Heart left ventricle (tissue), 16 donors: ENCODE measurements at regions not wholly inside any gene's neighbourhood (a gene's known extent, or its start where the extent isn't known, plus 50 kb on each side); places are given as distances from the start of the nearest gene placed in this dataset.

Experiments used
- ATAC-seq, 4 donors: fragments of 200-7000 bp; cut with Tn5 transposase; one replicate each; pipeline ENCODE4 v1.9.1; 2020 to 2022; ENCODE audit warnings: moderate library complexity in 4 of 4, mild to moderate bottlenecking in 3 of 4, moderate number of reproducible peaks in 1 of 4
- DNase-seq, 5 donors: peaks; one replicate each; pipeline ENCODE4 v3.0.0-alpha.2; 2020
- H3K27ac ChIP-seq, 12 donors: fragments of 200-600 bp; sonication (generic) in 4 of 12; one replicate each; pipeline versions ENCODE4 v1.5.0 to v1.8.0; 2016 to 2022; ENCODE audit warnings: mild to moderate bottlenecking in 2 of 12
- H3K27me3 ChIP-seq, 9 donors: fragments of 200-600 bp; sonication (generic) in 2 of 9; one replicate each; pipeline versions ENCODE4 v1.5.1 to v1.8.0; 2016 to 2022; ENCODE audit warnings: mild to moderate bottlenecking in 3 of 9
- H3K36me3 ChIP-seq, 9 donors: fragments of 200-600 bp; sonication (generic) in 2 of 9; one replicate each; pipeline versions ENCODE4 v1.5.0 to v1.8.0; 2018 to 2022; ENCODE audit warnings: mild to moderate bottlenecking in 2 of 9
- H3K4me1 ChIP-seq, 12 donors: fragments of 200-600 bp; sonication (generic) in 4 of 12; one replicate each; pipeline versions ENCODE4 v1.5.0 to v1.8.0; 2016 to 2022; ENCODE audit warnings: mild to moderate bottlenecking in 3 of 12
- H3K4me3 ChIP-seq, 12 donors: fragments of 200-600 bp; sonication (generic) in 4 of 12; one replicate each; pipeline versions ENCODE4 v1.5.0 to v1.8.0; 2017 to 2022; ENCODE audit warnings: mild to moderate bottlenecking in 9 of 12, moderate library complexity in 4 of 12
- H3K9me3 ChIP-seq, 12 donors: fragments of 200-600 bp; sonication (generic) in 4 of 12; one replicate each; pipeline versions ENCODE4 v1.5.0 to v1.8.0; 2016 to 2022; ENCODE audit warnings: mild to moderate bottlenecking in 1 of 12
- POLR2A ChIP-seq, 2 donors: fragments of 450-650 bp; IDR thresholded peaks; one replicate each; pipeline ENCODE4 v1.6.1; 2017; ENCODE audit warnings: antibody characterized with exemption in 2 of 2, mild to moderate bottlenecking in 2 of 2, moderate library complexity in 2 of 2
- WGBS, 4 donors: extraction: QIAGEN DNeasy Blood & Tissue Kit in 2 of 4; methylation state at CpG; one replicate each; pipeline versions ENCODE4 v1.1.5 to v1.1.7; 2013 to 2018; 5-methylcytosine and 5-hydroxymethylcytosine counted together
- intact Hi-C, 10 donors: fragments of 100-400 bp; cut with DNase I; formaldehyde crosslinking; loops; one replicate each; pipeline versions ENCODE4 v1.11.1 to v1.14.2; 2022
- TF ChIP-seq, protein P1 (sequence below), 12 donors: fragments of 200-600 bp; sonication (generic) in 4 of 12; IDR thresholded peaks; one replicate each; pipeline versions ENCODE4 v1.5.0 to v1.8.0; 2018 to 2022; ENCODE audit warnings: antibody characterized with exemption in 12 of 12, mild to moderate bottlenecking in 5 of 12
- donor health status: ischemic (EF 13 %, LVEDD 7.1; RV severe dilation, severe dysfunction).
- donor health status: healthy with polysubstance abuse.
- donor health status: DM: no; HTN: yes; CAD: no.
- donor health status: DM: no; HTN: no; CAD: no.
- donor health status: ischemic (EF 25% LVEDD 6.9; RV normal size, moderate dysfunction).
- donor health status: ischemic (EF 25% LVEDD 5.7; RV mildly dilated, moderate dysfunction).
- donor health status: healthy.
- donor health status: DM: yes; HTN: yes; CAD: no.
- donor health status: ischemic (EF 35%, LVEDD 5.7; RV mildly dilated, moderate dysfunction).
- donor health status: nonischemic (EF 11% LVEDD 7.7; RV severe dilation, severe dysfunction).
- donor health status: DM: yes; HTN: yes; CAD: no.
- donor health status: PGD.
- donor health status: ischemic (EF 29% LVEDD 5.4; RV normal size, mild dysfunction).
- donor health status: nonischemic (EF 23%, LVEDD 6.1; RV moderate dilation, normal function).

DNA sequence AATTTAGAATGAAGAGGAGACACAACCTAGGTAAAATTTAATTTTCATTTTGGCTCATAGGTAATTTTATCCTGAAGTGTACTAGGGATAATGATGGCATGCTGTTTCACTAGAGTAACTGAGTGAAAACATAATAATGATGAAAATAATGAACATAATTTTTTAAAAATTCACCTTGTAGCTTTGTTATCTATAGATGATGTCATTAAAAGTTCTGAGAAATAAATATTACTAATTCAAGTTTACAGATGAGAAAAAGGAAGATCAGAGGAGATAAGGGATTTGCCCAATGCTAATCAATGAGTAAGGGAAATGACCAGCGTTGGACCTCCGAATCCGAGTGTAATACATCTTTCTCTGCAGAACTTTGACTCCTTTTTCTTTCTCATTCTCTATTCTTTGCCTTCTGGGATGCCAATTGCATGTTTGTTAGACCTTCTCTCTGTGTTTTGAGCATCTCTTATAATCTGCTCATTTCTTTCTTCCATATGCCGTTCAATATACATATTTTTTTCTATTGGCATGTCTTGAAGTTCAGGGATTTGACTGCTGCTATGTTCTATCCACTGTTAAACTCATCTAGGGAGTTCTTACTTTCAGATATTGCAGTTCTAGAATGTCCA, 186.5 kb downstream of the SNX19 start:
- TF ChIP-seq POLR2A (IDR thresholded peaks at IDR 0.05): no peak
- TF ChIP-seq, protein P1, sequence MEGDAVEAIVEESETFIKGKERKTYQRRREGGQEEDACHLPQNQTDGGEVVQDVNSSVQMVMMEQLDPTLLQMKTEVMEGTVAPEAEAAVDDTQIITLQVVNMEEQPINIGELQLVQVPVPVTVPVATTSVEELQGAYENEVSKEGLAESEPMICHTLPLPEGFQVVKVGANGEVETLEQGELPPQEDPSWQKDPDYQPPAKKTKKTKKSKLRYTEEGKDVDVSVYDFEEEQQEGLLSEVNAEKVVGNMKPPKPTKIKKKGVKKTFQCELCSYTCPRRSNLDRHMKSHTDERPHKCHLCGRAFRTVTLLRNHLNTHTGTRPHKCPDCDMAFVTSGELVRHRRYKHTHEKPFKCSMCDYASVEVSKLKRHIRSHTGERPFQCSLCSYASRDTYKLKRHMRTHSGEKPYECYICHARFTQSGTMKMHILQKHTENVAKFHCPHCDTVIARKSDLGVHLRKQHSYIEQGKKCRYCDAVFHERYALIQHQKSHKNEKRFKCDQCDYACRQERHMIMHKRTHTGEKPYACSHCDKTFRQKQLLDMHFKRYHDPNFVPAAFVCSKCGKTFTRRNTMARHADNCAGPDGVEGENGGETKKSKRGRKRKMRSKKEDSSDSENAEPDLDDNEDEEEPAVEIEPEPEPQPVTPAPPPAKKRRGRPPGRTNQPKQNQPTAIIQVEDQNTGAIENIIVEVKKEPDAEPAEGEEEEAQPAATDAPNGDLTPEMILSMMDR (IDR thresholded peaks at IDR 0.05): no peak
- no peaks in the 10 kb centered on the region for H3K27me3 ChIP-seq
- no peak overlapping the region for H3K4me3 ChIP-seq
- no peaks in the 10 kb centered on the region for H3K36me3 ChIP-seq
- ATAC-seq (no peak), DNase-seq (no peak)
- intact Hi-C loops: loop anchor here in 6 of 10 donors (5.0 to 10.0 kb wide), 7 partner anchors 52 to 292 kb away; partner anchors contain the start of gene ADAMTS15 (in 1 of the 6)
- 89 to 98% (median 96%) methylated on average over 4 of the region's 4 CpGs for WGBS, 4 donors
- H3K27ac ChIP-seq: no peak overlapping the region
- peaks cover 0 to 46% (median 15%) of the 10 kb centered on the region in 12 donors for H3K9me3 ChIP-seq
- H3K4me1 ChIP-seq: peaks cover 5 to 35% (median 25%) of the 10 kb centered on the region in 12 donors

DNA sequence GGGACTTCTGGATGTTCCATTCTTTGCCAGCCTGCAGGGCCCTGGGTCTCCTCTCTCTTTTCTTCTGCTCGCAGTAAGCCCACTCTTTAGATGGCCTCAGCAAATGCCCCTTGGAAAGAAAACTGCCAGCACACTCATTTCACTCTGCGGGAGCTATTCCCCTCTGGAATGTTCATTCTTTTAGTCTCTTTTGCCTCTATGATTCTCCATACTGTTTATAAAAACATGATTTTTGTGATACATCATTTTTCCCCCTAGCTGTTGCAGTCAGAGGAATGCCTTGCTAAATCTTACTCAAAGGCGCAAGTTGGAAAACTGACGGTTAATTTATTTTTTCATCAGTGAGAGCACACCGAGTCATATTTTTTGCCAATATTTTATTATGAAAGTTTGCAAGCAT, 184.9 kb downstream of the SNX19 start:
- Histone ChIP-seq H3K4me3 (no peak overlapping the region), H3K27ac (no peak overlapping the region), H3K4me1 (peaks cover 0 to 19% (median 13%) of the 10 kb centered on the region in 12 donors), H3K27me3 (no peaks in the 10 kb centered on the region), H3K9me3 (peaks cover 0 to 52% (median 15%) of the 10 kb centered on the region in 12 donors), H3K36me3 (no peaks in the 10 kb centered on the region)
- 96 to 99% (median 96%) methylated on average over 5 of the region's 5 CpGs for WGBS, 4 donors
- DNase-seq (no peak), ATAC-seq (no peak)
- TF ChIP-seq POLR2A (IDR thresholded peaks at IDR 0.05): no peak
- TF ChIP-seq, protein P1 (IDR thresholded peaks at IDR 0.05): no peak
- intact Hi-C loops: loop anchor here in 2 of 10 donors (10.0 kb wide), 2 partner anchors 207 to 277 kb away; no protein-coding TSS in a partner anchor

DNA sequence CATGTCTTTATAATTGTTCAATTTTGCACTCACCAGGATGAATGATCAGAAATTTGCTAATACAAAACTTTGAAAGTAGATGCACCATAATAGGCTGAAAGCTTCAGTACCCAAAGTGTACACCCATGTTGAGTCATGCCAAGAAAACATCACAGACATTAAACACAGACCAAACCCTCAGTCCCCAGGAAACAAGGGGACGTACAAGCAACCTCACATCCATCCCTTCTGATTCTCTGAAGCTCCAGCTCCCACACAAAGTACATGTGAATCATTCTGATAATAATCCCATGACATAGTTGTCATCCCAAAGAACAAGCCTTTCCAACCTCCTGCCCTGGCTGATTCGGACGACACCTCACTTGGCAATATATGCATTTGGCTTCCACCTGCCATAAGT, 183.8 kb downstream of the SNX19 start:
- no peak overlapping the region for H3K27ac ChIP-seq
- peaks cover 0 to 15% (median 9%) of the 10 kb centered on the region in 12 donors for H3K4me1 ChIP-seq
- H3K4me3 ChIP-seq: no peak overlapping the region
- no peaks in the 10 kb centered on the region for H3K27me3 ChIP-seq
- WGBS, 4 donors: 73 to 84% (median 82%) methylated on average over 3 of the region's 3 CpGs
- peaks cover 0 to 52% (median 15%) of the 10 kb centered on the region in 12 donors for H3K9me3 ChIP-seq
- DNase-seq: no peak
- no peaks in the 10 kb centered on the region for H3K36me3 ChIP-seq
- TF ChIP-seq, protein P1 (IDR thresholded peaks at IDR 0.05): no peak
- no peak for TF ChIP-seq POLR2A (IDR thresholded peaks at IDR 0.05)
- ATAC-seq: no peak
- intact Hi-C loops: loop anchor here in 2 of 10 donors (10.0 kb wide), 2 partner anchors 208 to 278 kb away; no protein-coding TSS in a partner anchor

DNA sequence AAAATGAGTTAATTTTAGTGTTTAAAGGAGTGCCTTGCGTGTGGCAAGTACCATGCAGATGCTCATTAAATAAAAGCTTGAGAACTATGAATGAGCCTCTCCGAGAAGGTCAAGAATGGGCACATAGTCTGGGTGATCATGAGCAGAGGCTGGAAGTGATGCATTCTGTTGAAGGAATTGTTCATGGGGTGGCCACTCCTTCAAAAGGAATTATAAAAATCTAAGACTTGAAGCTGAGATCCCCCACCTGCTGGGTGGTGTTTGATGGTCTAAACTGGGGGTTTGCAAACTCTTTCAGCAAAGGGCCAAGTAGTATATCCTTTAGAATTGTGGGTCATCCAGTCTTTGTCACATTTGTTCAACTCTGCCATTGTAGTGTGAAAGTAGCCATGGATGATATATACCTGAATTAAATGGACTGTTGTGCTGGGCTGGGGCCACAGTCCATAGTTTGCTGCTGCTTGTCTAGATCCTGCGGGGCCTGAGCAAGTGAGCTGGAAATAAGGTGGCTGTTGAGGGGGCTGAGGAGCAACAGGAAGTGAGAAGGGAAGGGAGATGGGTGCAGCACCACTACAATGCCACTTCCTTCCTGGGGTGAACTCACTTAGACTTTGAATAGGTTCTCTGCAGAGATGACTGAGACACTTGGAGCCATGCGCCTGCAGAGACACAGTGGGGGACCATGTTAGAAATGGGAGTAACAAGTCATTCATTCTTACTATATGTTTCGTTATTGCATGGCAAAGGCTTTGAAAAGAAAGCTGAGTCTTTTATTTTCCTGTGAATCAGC, 179.0 kb downstream of the SNX19 start:
- Histone ChIP-seq H3K36me3 (no peaks in the 10 kb centered on the region), H3K4me1 (peaks cover 3 to 24% (median 18%) of the 10 kb centered on the region in 12 donors), H3K27ac (peak overlapping the region in 9 of 12 donors; percentile 9 to 74 (median 46)), H3K4me3 (no peak overlapping the region), H3K27me3 (no peaks in the 10 kb centered on the region), H3K9me3 (peaks cover 0 to 56% (median 18%) of the 10 kb centered on the region in 12 donors)
- TF ChIP-seq POLR2A (IDR thresholded peaks at IDR 0.05): no peak
- TF ChIP-seq, protein P1 (IDR thresholded peaks at IDR 0.05): no peak
- no peak for DNase-seq
- WGBS, 4 donors: 67 to 79% (median 72%) methylated on average over 5 of the region's 5 CpGs
- intact Hi-C loops: loop anchor here in 4 of 10 donors (5.0 to 10.0 kb wide), 4 partner anchors 212 to 300 kb away; no protein-coding TSS in a partner anchor
- peak in 3 of 4 donors; percentile 2 to 24 (median 17) for ATAC-seq
